ENCODE measurements at regions not wholly inside any gene's neighbourhood (a gene's known extent, or its start where the extent isn't known, plus 50 kb on each side); places are given as distances from the start of the nearest gene placed in this dataset.

GRCh38 chr7:13778967-13779366 lies 210.5 kb downstream of the ETV1 start:
- TF ChIP-seq, protein P1, sequence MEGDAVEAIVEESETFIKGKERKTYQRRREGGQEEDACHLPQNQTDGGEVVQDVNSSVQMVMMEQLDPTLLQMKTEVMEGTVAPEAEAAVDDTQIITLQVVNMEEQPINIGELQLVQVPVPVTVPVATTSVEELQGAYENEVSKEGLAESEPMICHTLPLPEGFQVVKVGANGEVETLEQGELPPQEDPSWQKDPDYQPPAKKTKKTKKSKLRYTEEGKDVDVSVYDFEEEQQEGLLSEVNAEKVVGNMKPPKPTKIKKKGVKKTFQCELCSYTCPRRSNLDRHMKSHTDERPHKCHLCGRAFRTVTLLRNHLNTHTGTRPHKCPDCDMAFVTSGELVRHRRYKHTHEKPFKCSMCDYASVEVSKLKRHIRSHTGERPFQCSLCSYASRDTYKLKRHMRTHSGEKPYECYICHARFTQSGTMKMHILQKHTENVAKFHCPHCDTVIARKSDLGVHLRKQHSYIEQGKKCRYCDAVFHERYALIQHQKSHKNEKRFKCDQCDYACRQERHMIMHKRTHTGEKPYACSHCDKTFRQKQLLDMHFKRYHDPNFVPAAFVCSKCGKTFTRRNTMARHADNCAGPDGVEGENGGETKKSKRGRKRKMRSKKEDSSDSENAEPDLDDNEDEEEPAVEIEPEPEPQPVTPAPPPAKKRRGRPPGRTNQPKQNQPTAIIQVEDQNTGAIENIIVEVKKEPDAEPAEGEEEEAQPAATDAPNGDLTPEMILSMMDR (IDR thresholded peaks at IDR 0.05): no peak
- no peak for TF ChIP-seq POLR2A (IDR thresholded peaks at IDR 0.05)

Data from stomach (tissue), 4 donors.